8988T (cell line): ENCODE measurements at regions not wholly inside any gene's neighbourhood (a gene's known extent, or its start where the extent isn't known, plus 50 kb on each side); places are given as distances from the start of the nearest gene placed in this dataset.

Experiments used
- DNase-seq: peaks from one replicate; pipeline ENCODE4 v3.0.0; 2011

- no peak for DNase-seq
Measured at GRCh38 chr17:5695480-5695879, 111.2 kb upstream of the NLRP1 start.

- DNase-seq, result no peak
Measured at GRCh38 chr17:5698959-5699358, 114.7 kb upstream of the NLRP1 start.

- no peak for DNase-seq
Measured at GRCh38 chr17:5699814-5700213, 115.5 kb upstream of the NLRP1 start.

GRCh38 chr17:5700745-5701144 lies 116.4 kb upstream of the NLRP1 start:
- DNase-seq, result no peak

GRCh38 chr17:5701381-5701780 lies 117.1 kb upstream of the NLRP1 start:
- no peak for DNase-seq

GRCh38 chr17:5702951-5703510 lies 118.7 kb upstream of the NLRP1 start:
- no peak for DNase-seq

GRCh38 chr17:5703736-5704135 lies 119.4 kb upstream of the NLRP1 start:
- DNase-seq, result no peak

- DNase-seq, result no peak
Measured at GRCh38 chr17:5705081-5705875, 121.0 kb upstream of the NLRP1 start.

- no peak for DNase-seq
Measured at GRCh38 chr17:5705876-5706576, 121.7 kb upstream of the NLRP1 start.

GRCh38 chr17:5706577-5707210 lies 122.4 kb upstream of the NLRP1 start:
- DNase-seq, result peak; percentile 34

GRCh38 chr17:5707482-5707881 lies 123.2 kb upstream of the NLRP1 start:
- no peak for DNase-seq

- no peak for DNase-seq
Measured at GRCh38 chr17:5708344-5708743, 124.0 kb upstream of the NLRP1 start.

- no peak for DNase-seq
Measured at GRCh38 chr17:5711344-5711743, 127.0 kb upstream of the NLRP1 start.

- no peak for DNase-seq
Measured at GRCh38 chr17:5714993-5715392, 130.7 kb upstream of the NLRP1 start.

- no peak for DNase-seq
Measured at GRCh38 chr17:5715478-5715877, 131.2 kb upstream of the NLRP1 start.

- DNase-seq, result no peak
Measured at GRCh38 chr17:5718726-5719125, 134.4 kb upstream of the NLRP1 start.

- no peak for DNase-seq
Measured at GRCh38 chr17:5719976-5720375, 135.7 kb upstream of the NLRP1 start.

- no peak for DNase-seq
Measured at GRCh38 chr17:5730373-5730772, 146.1 kb upstream of the NLRP1 start.

GRCh38 chr17:5740937-5741336 lies 156.6 kb upstream of the NLRP1 start:
- DNase-seq, result no peak

GRCh38 chr17:5741810-5742209 lies 157.5 kb upstream of the NLRP1 start:
- DNase-seq, result no peak

GRCh38 chr17:5745111-5745813 lies 161.0 kb upstream of the NLRP1 start:
- no peak for DNase-seq

- DNase-seq, result no peak
Measured at GRCh38 chr17:5747276-5747675, 163.0 kb upstream of the NLRP1 start.

GRCh38 chr17:5747964-5748363 lies 163.7 kb upstream of the NLRP1 start:
- DNase-seq, result no peak
